Endometrial microvascular endothelial cells (primary cell): ENCODE measurements at regions not wholly inside any gene's neighbourhood (a gene's known extent, or its start where the extent isn't known, plus 50 kb on each side); places are given as distances from the start of the nearest gene placed in this dataset.

Experiments used
- in situ Hi-C: cut with HindIII; loops from 2 replicates; pipeline ENCODE4 v1.10.0; 2017; ENCODE audit warnings: low sequenced_read_pairs, low pct_unique_long_range_greater_than_20kb; ENCODE audit errors: inconsistent ontology term

- in situ Hi-C loops, result no loop called here
Measured at GRCh38 chr21:16248705-16249104, 518.9 kb downstream of the USP25 start.

GRCh38 chr21:16250273-16250672, 520.5 kb downstream of the USP25 start:
- in situ Hi-C loops, result no loop called here

DNA sequence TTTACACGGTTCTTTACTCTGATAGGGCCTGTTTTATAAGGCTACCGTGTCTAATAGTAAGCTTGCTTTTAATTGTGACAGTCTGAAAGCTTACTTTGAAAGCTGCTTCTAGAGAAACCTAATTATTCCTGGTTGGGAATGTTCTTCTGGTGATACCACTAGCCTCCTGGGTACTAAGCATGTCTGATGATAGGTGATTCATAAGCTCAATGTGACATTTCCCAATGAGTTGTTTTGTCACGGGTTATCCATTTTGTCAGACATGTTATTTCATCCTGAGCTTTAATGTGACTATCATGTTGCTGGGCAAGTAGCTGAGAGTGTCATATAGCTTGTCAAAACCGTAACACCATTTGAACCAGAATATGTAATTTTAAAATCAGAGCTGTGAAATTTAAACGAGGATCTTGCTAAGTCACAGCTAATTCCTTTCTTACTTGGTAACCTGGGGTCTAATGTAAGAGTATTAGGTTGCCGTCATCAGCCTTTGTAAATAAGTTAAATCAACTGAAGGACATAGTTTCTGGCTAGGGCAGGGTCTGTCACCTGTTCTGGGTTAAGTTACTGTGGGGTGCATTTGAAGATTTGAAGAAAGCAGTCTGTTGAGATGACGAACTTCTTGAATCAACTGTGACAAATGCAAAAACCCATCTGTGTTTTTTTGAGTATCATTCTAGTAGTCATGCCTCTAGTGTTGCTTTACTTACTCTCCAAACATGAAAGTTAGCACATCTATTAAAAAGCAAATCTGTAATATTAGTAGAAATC, 529.2 kb downstream of the USP25 start:
- in situ Hi-C loops, result no loop called here

GRCh38 chr21:16262091-16262490, 532.3 kb downstream of the USP25 start:
- in situ Hi-C loops, result no loop called here

- in situ Hi-C loops, result no loop called here
Measured at GRCh38 chr21:16264319-16264718, 534.5 kb downstream of the USP25 start.

DNA sequence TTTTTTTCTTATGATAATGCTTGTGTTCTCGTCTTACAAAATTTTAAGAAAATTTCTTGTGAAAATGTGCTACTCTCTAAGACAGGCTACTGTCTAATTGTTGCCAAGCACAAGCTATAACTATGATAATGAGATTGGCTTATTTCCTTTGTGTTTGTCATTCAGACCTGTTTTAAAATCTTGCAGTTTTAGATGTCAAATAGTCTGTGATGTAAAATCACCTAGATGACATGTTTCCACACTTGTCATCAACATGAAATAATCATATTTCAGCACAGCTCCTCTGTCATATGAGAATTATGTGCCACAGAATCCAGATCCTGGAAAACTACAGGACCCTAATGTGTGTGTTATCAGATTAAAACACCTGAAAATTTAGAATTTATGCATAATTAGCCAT, 539.7 kb downstream of the USP25 start:
- in situ Hi-C loops, result no loop called here

DNA sequence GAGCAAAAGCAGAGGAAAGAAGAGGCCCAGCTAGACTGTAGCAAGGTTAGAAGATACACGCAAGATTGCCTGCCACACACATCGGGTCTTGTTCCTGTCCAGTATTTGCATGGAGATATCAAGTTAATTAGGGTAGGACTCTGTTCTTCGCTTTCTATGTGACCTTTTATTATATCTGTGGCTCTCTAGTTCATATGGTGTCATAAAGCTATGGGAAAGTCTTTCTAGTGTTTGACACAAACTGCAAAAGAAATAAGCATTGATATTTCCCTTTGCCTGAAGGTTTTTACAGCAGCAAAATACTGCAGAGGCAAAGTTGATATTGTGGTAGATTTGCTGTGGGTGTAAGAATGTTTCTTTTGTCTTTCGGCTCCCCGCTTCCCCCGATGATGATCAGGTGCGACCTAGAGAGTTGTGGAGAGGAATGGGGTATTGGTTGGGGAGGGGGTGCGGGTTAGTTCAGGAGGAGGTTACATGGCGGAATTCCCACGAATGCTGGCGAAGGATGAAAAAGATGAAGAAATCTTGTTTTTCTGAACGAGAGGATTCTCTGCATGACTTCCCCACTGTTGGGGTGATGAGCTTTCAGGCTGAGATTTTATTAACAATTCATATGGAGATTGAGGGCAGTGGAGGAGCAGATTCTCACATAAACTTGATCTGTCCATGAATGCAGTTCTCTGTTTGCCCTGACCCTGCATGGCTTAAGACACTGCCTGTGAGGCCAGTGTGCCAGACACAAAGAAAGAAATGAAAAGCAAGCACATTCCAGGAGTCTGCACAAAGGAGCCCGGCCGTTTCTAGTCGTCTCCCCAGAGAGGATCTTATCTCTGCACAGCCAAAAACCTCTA, 550.2 kb downstream of the USP25 start:
- in situ Hi-C loops, result no loop called here

GRCh38 chr21:16280686-16281091, 550.9 kb downstream of the USP25 start:
- in situ Hi-C loops, result no loop called here

DNA sequence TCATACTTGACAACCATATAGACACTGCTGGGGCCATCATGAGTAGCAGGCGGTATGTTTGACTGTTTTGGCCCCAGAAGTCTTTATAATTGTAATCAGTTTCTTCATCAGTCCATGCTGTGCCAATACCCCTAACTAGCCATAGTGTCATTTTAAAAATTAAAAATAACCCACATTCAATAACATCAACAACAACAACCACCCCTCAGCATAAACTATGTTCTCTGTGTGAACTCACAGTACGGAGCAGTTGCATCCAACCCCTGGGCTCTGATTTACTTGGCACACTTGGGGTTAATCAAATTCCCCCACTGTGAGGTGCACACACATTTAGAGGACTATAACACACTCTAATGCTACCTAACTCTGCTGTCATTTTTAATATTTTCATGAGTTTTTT, 553.7 kb downstream of the USP25 start:
- in situ Hi-C loops, result no loop called here

DNA sequence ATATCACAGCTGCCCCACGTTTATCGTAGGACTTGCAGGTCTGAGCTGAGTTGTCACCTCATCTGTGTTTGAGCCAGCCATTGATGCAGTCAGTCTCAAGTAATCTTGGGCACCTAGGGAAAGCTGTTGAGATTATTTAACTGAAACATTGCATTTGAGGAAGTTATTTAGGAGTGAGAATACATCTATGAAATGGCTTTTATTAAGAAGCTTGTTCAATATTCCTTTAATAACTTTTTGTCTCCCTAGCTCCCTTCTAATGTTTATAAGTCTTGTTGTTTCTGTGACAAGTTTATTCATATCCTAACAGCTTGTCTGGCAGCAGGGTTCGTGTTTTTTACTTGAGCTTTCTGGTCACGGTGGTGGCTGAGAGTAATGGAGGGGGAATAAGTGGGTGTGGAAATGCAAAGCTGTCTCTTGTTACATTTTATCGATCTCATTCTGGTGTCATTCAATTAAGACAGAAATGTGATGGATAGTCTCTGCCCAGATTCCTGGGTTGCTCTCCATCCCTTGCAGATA, 555.9 kb downstream of the USP25 start:
- in situ Hi-C loops, result no loop called here

GRCh38 chr21:16287046-16287445, 557.3 kb downstream of the USP25 start:
- in situ Hi-C loops, result no loop called here

- in situ Hi-C loops, result no loop called here
Measured at GRCh38 chr21:16291296-16291695, 561.5 kb downstream of the USP25 start.

GRCh38 chr21:16294128-16294527, 564.3 kb downstream of the USP25 start:
- in situ Hi-C loops, result no loop called here

- in situ Hi-C loops, result no loop called here
Measured at GRCh38 chr21:16302851-16303282, 573.1 kb downstream of the USP25 start.

GRCh38 chr21:16304174-16305095, 574.7 kb downstream of the USP25 start:
- in situ Hi-C loops, result no loop called here

- in situ Hi-C loops, result no loop called here
Measured at GRCh38 chr21:16305686-16306085, 575.9 kb downstream of the USP25 start.

DNA sequence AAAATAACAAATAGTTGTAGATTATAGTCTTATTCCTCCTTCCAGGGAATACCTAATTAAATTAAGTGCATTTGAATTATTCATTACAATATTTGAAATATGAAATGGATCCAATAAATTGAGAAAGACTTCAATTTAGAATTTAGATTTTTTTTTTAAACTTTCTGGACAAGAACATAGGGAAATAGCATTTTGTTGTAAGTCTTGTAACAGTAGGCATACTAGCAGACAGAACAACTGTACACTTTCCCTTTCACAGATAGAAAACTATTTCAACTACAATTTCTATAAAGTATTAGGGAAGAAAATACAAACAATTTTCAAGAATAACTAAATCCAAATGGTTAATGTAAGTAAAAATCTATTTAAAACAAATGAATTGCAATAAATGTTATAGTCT, 577.5 kb downstream of the USP25 start:
- in situ Hi-C loops, result no loop called here

DNA sequence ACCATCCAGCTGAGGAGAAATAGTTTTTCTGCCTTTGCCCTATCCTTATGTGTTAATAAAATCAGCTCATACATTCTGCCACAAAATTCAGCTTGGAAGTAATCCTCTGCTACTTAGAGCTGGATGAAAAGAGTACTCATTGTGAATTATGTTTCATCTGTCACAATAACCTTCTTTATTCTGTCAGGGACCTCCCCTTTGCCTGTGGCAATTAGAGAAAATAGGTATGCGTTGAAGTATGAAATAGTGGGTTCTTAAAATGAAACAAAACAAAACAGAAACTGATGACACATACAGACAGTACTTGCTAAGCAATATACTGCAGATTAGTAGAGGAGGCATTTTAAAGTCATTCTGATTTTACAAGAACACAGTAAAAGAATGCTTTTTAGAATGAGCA, 578.5 kb downstream of the USP25 start:
- in situ Hi-C loops, result no loop called here
